ENCODE measurements at regions not wholly inside any gene's neighbourhood (a gene's known extent, or its start where the extent isn't known, plus 50 kb on each side); places are given as distances from the start of the nearest gene placed in this dataset.
"Not testable (repeated sequence)": the region's sequence is repeated elsewhere in the genome, so short reads cannot be mapped to it uniquely, and the experiment has no call there.

GRCh38 chr1:157460381-157460780, 91.9 kb downstream of the FCRL5 start:
- no peak for DNase-seq

GRCh38 chr1:157457279-157457678, 95.0 kb downstream of the FCRL5 start:
- DNase-seq = no peak

DNA sequence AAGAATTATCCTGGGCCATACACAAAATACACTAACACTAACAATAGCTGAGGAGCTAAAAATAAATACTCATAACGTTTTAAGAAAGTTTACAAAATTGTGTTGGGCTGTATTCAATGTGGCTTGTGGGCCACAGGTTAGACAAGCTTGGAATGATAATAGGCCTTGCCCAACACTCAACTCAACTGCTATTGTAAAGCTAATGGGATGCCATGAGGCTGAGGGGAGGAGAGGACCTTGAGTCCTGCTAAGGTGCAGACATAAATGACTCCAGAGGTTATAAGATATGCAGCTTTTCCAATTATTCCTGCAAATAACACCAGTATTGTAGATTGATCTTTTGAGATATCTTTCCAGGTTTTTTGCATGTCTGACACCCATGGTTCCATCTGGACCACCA, 97.0 kb downstream of the FCRL5 start:
- no peak for DNase-seq

DNA sequence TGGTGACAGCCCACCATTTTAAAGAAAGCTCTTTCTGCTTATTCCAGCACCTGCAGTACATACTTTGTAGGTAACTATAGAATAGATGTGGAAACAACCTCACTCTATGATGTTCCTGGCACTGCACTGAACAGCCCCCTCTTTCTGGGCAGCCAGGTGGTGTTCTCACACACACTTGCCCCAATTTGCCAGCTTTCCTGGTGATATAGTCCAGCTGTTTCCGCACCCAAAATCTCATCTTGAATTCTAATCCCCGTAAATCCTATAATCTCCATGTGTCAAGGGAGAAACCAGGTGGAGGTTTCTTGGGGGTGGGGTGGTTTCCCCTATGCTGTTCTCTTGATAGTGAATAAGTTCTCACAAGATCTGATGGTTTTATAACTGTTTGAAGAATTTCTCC, 102.2 kb downstream of the FCRL5 start:
- DNase-seq = no peak

- DNase-seq = no peak
Measured at GRCh38 chr1:157448636-157449035, 103.7 kb downstream of the FCRL5 start.

- DNase-seq = not testable (repeated sequence)
Measured at GRCh38 chr1:157446356-157446755, 106.0 kb downstream of the FCRL5 start.

DNA sequence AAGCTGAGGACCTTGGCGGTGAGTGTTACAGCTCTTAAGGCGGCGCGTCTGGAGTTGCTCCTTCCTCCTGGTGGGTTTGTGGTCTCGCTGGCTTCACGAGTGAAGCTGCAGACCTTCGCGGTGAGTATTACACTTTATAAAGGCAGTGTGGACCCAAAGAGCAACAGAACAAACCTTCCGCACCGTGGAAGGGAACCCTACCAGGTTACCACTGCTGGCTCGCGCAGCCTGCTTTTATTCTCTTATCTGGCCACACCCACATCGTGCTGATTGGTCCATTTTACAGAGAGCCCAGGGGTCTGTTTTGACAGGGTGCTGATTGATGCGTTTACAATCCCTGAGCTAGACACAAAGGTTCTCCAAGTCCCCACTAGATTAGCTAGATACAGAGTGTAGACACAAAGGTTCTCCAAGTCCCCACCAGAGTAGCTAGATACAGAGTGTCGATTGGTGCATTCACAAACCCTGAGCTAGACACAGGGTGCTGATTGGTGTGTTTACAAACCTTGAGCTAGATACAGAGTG, 106.6 kb downstream of the FCRL5 start:
- not testable (repeated sequence) for DNase-seq

- no peak for DNase-seq
Measured at GRCh38 chr1:157442065-157442464, 110.2 kb downstream of the FCRL5 start.

DNA sequence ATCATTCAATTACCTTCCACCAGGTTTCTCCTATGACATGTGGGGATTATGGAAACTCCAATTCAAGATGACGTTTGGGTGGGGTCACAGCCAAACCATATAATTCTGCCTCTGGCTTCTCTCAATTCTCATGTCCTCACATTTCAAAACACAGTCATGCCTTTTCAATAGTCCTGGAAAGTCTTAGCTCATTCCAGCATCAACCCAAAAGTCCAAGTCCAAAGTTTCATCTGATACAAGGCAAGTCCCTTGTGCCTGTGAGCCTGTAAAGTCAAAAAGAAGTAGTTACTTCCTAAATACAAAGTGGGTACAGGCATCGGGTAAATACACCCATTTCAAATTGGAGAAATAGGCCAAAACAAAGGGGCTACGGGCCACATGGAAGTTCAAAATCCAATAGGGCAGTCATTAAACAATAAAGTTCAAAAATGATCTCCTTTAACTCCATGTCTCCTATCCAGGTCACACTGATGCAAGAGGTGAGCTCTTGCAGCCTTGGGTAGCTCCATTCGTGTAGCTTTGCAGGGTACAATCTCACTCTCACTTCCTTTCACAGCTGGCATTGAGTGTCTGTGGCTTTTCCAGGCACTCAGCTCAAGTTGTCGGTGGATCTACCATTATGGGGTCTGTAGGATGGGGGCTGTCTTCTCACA, 112.9 kb downstream of the FCRL5 start:
- no peak for DNase-seq

DNA sequence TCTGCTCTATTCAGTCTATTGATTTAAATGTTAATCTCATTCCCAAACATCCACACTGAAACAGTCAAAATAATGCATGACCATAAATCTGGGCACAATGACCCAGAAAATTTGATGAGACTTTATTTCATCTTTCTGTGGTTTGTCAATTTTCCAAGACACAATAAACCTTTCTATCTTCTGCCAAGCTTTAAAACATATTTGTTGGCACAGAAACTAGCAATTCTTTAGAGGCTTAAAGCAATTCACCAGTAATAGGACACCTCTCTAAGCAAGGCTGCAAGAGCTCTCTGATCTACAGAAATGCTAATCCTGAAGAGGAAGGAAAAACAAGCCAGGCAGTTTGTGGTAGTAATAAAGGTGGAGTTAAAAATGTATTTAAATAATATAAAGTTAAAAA, 113.7 kb downstream of the FCRL5 start:
- DNase-seq = no peak

GRCh38 chr1:157438146-157438545, 114.2 kb downstream of the FCRL5 start:
- DNase-seq = no peak

DNA sequence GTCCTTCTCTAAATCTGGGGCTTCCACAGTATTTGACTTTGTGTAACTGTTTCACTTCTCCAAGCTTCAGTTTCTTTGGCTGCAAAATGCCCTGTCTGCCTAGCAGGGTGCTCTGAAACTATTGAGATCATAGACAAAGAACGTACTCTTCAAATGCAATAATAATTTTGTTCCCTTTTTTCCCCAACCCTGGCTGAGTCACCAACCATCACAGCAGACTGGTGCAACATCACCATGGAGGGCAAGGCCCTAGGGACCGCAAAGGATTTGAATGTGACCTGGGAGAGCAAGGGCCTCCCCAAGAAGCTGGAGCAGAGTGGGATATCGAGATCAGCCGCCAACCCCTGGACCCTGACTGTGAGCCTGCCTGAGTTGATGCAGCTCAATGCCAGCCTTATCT, 115.0 kb downstream of the FCRL5 start:
- DNase-seq = no peak

DNA sequence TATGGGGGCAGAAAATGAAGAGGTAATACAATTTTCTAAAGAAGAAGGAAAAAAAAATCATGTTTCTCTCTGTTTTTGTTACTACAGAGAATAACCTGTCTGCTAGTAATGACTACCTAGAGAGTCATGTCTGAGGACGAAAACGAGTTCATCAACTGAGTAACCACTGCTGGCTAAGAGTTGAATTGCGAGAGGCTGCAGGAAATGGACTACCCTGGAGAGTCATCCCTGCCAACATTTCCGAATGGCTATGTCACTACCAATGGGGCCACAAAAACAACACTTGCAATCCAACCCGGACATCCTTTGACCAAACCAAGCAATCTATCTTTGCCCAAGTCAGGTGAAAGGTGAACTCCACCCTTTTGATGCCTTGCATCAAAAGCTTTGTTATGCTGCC, 120.6 kb downstream of the FCRL5 start:
- DNase-seq = no peak

GRCh38 chr1:157429601-157430240, 122.6 kb downstream of the FCRL5 start:
- no peak for DNase-seq

GRCh38 chr1:157423764-157424163, 128.6 kb downstream of the FCRL5 start:
- not testable (repeated sequence) for DNase-seq

- no peak for DNase-seq
Measured at GRCh38 chr1:157419845-157420542, 132.3 kb downstream of the FCRL5 start.

DNA sequence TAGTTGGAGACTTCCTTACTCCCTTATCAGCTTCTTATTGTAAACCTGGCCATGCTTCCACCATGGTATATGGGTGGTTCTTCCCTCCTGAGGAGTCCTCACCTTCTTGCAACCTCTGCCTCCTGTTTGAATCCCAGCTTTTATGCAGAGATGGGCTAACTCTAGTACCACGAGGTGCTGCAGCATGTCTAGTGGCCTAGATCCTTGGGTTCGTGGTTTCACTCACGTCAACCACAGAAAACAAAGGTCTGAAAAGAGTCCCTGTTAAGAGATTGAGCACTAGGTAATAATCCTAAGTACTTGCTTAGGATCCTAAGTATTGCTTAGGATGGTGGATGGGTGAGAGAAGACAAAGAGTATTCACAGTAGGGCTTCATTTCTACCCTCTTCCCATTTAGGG, 133.7 kb downstream of the FCRL5 start:
- DNase-seq = no peak

- no peak for DNase-seq
Measured at GRCh38 chr1:157418231-157418630, 134.1 kb downstream of the FCRL5 start.

DNA sequence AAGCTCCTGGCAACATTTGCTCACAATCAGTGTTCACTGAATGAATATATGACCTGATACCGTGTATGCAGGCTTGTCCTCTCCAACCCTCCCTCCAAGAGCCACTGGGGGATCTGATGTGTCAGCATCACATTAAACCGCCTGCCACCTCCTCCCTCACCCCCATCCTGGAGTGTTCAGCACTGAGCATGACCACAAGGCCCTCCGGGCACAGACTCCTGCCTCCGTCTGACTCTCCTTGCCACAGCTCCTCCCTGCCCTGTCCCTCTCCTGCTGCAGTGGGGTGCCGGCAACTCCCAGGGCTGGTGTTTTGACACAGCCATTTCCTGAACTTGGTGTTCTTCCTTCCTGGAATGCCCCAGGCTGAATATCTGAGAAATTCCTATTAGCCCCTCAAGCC, 136.7 kb downstream of the FCRL5 start:
- no peak for DNase-seq

- no peak for DNase-seq
Measured at GRCh38 chr1:157412308-157412707, 140.0 kb downstream of the FCRL5 start.

DNA sequence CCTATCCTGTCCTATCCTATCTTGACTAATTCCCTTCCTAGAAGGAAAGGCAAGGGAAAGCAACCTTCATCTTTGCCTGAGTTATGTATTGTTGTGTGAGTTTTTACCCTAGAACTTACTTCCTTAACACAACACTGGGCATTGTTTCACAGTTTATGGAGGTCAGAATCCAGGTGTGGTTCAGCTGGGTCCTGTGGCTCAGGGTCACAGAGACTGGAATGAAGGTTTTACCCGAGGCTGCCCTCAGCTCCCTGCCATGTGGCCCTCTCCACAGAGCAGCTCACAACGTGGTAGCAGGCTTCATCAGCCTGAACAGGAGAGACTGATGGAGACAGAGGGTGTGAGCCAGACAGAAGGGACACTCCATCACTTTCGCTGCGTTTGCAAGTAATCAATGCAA, 140.5 kb downstream of the FCRL5 start:
- no peak for DNase-seq

GRCh38 chr1:157411064-157411463, 141.3 kb downstream of the FCRL5 start:
- DNase-seq = no peak

GRCh38 chr1:157410457-157410856, 141.9 kb downstream of the FCRL5 start:
- DNase-seq = no peak

DNA sequence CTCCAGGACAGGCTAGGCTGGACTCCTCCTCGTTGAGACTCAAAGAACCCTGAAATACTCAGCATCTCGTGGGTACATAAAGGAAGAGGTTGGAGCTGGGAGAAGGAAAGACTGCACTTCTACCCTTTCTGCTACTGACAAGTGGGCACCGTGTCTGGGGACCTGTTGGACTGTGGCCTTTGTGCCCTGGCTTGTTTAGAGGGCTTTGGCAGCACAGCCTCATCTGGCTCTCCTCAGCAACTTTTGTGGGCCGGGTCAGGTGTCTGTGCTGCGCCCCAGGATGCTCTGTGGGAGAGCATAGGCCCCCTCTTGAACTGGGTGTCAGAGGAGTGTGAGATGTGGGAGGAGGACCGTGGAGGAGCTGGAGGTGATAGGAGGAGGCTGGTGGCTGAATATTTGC, 142.4 kb downstream of the FCRL5 start:
- DNase-seq = no peak

Measured in T-helper 2 cell (primary cell).